HEK293T (cell line): ENCODE measurements at regions not wholly inside any gene's neighbourhood (a gene's known extent, or its start where the extent isn't known, plus 50 kb on each side); places are given as distances from the start of the nearest gene placed in this dataset.

Source experiments
- BHLHE40 ChIP-seq: fragments of 450-650 bp; IDR thresholded peaks from 2 replicates; pipeline ENCODE4 v1.6.1; 2016; ENCODE audit warnings: mild to moderate bottlenecking, moderate library complexity, borderline replicate concordance
- CTBP1 ChIP-seq: fragments of 450-650 bp; IDR thresholded peaks from 2 replicates; pipeline ENCODE4 v1.6.1; 2016; ENCODE audit warnings: borderline replicate concordance
- FOXA1 ChIP-seq: fragments of 450-650 bp; IDR thresholded peaks from 2 replicates; pipeline ENCODE4 v1.6.1; 2016; ENCODE audit warnings: mild to moderate bottlenecking
- FOXK2 ChIP-seq: fragments of 450-650 bp; IDR thresholded peaks from 2 replicates; pipeline ENCODE4 v1.6.1; 2016; ENCODE audit warnings: mild to moderate bottlenecking
- NFRKB ChIP-seq: fragments of 450-650 bp; IDR thresholded peaks from 2 replicates; pipeline ENCODE4 v1.6.1; 2016; ENCODE audit warnings: mild to moderate bottlenecking, moderate library complexity
- SP1 ChIP-seq: fragments of 450-650 bp; IDR thresholded peaks from 2 replicates; pipeline ENCODE4 v1.6.1; 2017
- SUZ12 ChIP-seq: fragments of 450-650 bp; IDR thresholded peaks from 2 replicates; pipeline ENCODE4 v1.6.1; 2016; ENCODE audit warnings: mild to moderate bottlenecking
- ZNF384 ChIP-seq: fragments of 450-650 bp; IDR thresholded peaks from 2 replicates; pipeline ENCODE4 v1.6.1; 2016
- TF ChIP-seq, protein P1 (sequence below): fragments of 450-650 bp; IDR thresholded peaks from 2 replicates; pipeline ENCODE4 v1.6.1; 2016

GRCh38 chr22:26990503-26991189 lies 333.3 kb downstream of the MIAT start:
- TF ChIP-seq SP1 (no peak), CTBP1 (no peak), BHLHE40 (no peak), SUZ12 (no peak), NFRKB (no peak), ZNF384 (no peak), FOXA1 (no peak), FOXK2 (no peak)
- TF ChIP-seq, protein P1, sequence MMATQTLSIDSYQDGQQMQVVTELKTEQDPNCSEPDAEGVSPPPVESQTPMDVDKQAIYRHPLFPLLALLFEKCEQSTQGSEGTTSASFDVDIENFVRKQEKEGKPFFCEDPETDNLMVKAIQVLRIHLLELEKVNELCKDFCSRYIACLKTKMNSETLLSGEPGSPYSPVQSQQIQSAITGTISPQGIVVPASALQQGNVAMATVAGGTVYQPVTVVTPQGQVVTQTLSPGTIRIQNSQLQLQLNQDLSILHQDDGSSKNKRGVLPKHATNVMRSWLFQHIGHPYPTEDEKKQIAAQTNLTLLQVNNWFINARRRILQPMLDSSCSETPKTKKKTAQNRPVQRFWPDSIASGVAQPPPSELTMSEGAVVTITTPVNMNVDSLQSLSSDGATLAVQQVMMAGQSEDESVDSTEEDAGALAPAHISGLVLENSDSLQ, result no peak
